ENCODE measurements at regions not wholly inside any gene's neighbourhood (a gene's known extent, or its start where the extent isn't known, plus 50 kb on each side); places are given as distances from the start of the nearest gene placed in this dataset.
A peak's percentile ranks its signal among the peaks of the same experiment; 100 is the strongest.
"Not testable (repeated sequence)": the region's sequence is repeated elsewhere in the genome, so short reads cannot be mapped to it uniquely, and the experiment has no call there.

DNA sequence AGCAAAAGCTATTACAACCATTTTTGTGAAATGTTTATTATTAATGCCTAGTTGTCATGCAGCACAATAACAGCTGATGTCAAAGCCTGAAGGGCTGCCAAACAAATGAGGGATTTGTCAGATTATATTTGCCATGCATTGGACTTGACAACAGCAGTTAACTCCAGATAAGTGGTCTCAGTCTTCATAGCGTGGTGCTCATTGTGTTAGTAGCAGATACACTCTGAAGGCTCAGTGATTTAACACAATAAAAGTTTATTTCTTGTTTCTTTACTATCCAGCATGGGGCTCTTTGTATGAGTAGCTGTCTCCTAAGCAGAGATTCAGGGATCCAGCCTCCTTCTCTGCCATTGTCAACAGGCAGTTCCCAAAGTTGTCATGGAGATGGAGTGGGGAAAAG is 76.0 kb upstream of the PTGFRN start:
- H3K4me3 ChIP-seq (ENCODE audit: low read depth, low read length) = no peak overlapping the region
- H2AFZ ChIP-seq (ENCODE audit: low read length, unreplicated experiment) = no peak overlapping the region
- no peaks in the 10 kb centered on the region for H3K79me2 ChIP-seq (ENCODE audit: control insufficient read depth, insufficient read depth, low read length, unreplicated experiment)
- H3K36me3 ChIP-seq (ENCODE audit: insufficient read depth, low read length) = no peaks in the 10 kb centered on the region
- H3K27ac ChIP-seq (ENCODE audit: low read depth, low read length) = no peak overlapping the region
- peaks cover 30% of the 10 kb centered on the region for H3K27me3 ChIP-seq (ENCODE audit: insufficient read depth, low read length)
- H3K4me1 ChIP-seq (ENCODE audit: control insufficient read depth, insufficient read depth, low read length, unreplicated experiment) = no peaks in the 10 kb centered on the region

- Histone ChIP-seq H3K4me1 (ENCODE audit: control insufficient read depth, insufficient read depth, low read length, unreplicated experiment) (no peaks in the 10 kb centered on the region), H3K4me3 (ENCODE audit: low read depth, low read length) (no peak overlapping the region), H3K27me3 (ENCODE audit: insufficient read depth, low read length) (peaks cover 30% of the 10 kb centered on the region), H3K36me3 (ENCODE audit: insufficient read depth, low read length) (no peaks in the 10 kb centered on the region), H3K79me2 (ENCODE audit: control insufficient read depth, insufficient read depth, low read length, unreplicated experiment) (no peaks in the 10 kb centered on the region), H3K27ac (ENCODE audit: low read depth, low read length) (no peak overlapping the region), H2AFZ (ENCODE audit: low read length, unreplicated experiment) (no peak overlapping the region)
Observed at GRCh38 chr1:116834595-116834994, 75.1 kb upstream of the PTGFRN start.

- H3K36me3 ChIP-seq (ENCODE audit: insufficient read depth, low read length) = no peaks in the 10 kb centered on the region
- H3K27ac ChIP-seq (ENCODE audit: low read depth, low read length) = no peak overlapping the region
- H3K4me1 ChIP-seq (ENCODE audit: control insufficient read depth, insufficient read depth, low read length, unreplicated experiment) = no peaks in the 10 kb centered on the region
- H3K4me3 ChIP-seq (ENCODE audit: low read depth, low read length) = no peak overlapping the region
- peaks cover 30% of the 10 kb centered on the region for H3K27me3 ChIP-seq (ENCODE audit: insufficient read depth, low read length)
- H3K79me2 ChIP-seq (ENCODE audit: control insufficient read depth, insufficient read depth, low read length, unreplicated experiment) = no peaks in the 10 kb centered on the region
- H2AFZ ChIP-seq (ENCODE audit: low read length, unreplicated experiment) = no peak overlapping the region
Observed at GRCh38 chr1:116835161-116835560, 74.6 kb upstream of the PTGFRN start.

GRCh38 chr1:116836099-116836498 is 73.6 kb upstream of the PTGFRN start:
- Histone ChIP-seq H3K79me2 (ENCODE audit: control insufficient read depth, insufficient read depth, low read length, unreplicated experiment) (no peaks in the 10 kb centered on the region), H3K4me3 (ENCODE audit: low read depth, low read length) (no peak overlapping the region), H3K4me1 (ENCODE audit: control insufficient read depth, insufficient read depth, low read length, unreplicated experiment) (no peaks in the 10 kb centered on the region)

GRCh38 chr1:116841569-116842344 is 68.0 kb upstream of the PTGFRN start:
- no peaks in the 10 kb centered on the region for H3K36me3 ChIP-seq (ENCODE audit: insufficient read depth, low read length)
- no peaks in the 10 kb centered on the region for H3K4me1 ChIP-seq (ENCODE audit: control insufficient read depth, insufficient read depth, low read length, unreplicated experiment)
- H3K27ac ChIP-seq (ENCODE audit: low read depth, low read length) = no peak overlapping the region
- H3K27me3 ChIP-seq (ENCODE audit: insufficient read depth, low read length) = no peaks in the 10 kb centered on the region
- H2AFZ ChIP-seq (ENCODE audit: low read length, unreplicated experiment) = no peak overlapping the region
- H3K4me3 ChIP-seq (ENCODE audit: low read depth, low read length) = no peak overlapping the region
- H3K79me2 ChIP-seq (ENCODE audit: control insufficient read depth, insufficient read depth, low read length, unreplicated experiment) = no peaks in the 10 kb centered on the region

More at GRCh38 chr1:116836099-116836498, 73.6 kb upstream of the PTGFRN start:
- Histone ChIP-seq H3K27me3 (ENCODE audit: insufficient read depth, low read length) (peaks cover 30% of the 10 kb centered on the region), H2AFZ (ENCODE audit: low read length, unreplicated experiment) (no peak overlapping the region), H3K27ac (ENCODE audit: low read depth, low read length) (no peak overlapping the region), H3K36me3 (ENCODE audit: insufficient read depth, low read length) (no peaks in the 10 kb centered on the region)

DNA sequence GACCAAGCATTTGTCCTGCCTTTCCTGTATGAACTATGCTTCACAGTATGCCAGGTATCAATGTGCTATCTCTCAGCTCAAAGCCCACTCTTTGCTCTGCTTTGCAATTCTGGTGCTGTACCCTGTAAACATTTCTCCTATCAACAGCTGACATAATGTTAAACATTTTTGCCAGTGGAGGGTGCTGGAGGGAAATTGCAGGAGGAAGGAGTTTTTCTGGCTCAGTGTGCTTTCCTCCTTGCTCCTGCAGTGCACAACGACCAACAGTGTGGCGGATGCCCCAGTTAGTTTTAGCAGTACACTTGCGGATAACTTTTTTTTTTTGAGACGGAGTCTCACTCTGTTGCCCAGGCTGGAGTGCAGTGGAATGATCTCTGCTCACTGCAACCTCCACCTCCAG is 67.1 kb upstream of the PTGFRN start:
- no peaks in the 10 kb centered on the region for H3K27me3 ChIP-seq (ENCODE audit: insufficient read depth, low read length)
- peaks cover 4% of the 10 kb centered on the region for H3K4me1 ChIP-seq (ENCODE audit: control insufficient read depth, insufficient read depth, low read length, unreplicated experiment)
- H3K4me3 ChIP-seq (ENCODE audit: low read depth, low read length) = no peak overlapping the region
- H2AFZ ChIP-seq (ENCODE audit: low read length, unreplicated experiment) = no peak overlapping the region
- no peak overlapping the region for H3K27ac ChIP-seq (ENCODE audit: low read depth, low read length)
- no peaks in the 10 kb centered on the region for H3K36me3 ChIP-seq (ENCODE audit: insufficient read depth, low read length)
- no peaks in the 10 kb centered on the region for H3K79me2 ChIP-seq (ENCODE audit: control insufficient read depth, insufficient read depth, low read length, unreplicated experiment)

DNA sequence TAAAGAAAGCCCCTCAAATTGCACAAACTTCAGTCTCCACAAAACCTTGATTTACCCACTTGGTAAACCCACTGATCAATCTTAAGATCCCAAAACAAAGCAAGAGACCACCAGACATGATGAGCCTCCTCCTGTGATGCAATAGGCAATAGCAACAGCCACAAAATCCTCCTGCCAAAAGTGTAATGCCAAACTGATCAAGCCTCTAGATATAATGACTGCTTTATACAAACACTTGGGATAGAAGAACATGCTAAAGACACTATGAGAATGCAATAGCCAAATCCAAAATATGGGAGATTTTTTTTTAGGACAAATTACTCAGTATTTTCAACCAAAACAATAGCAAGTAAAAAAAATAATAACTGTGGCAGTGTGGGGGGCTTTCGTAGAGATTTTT is 64.9 kb upstream of the PTGFRN start:
- no peak overlapping the region for H2AFZ ChIP-seq (ENCODE audit: low read length, unreplicated experiment)
- H3K4me1 ChIP-seq (ENCODE audit: control insufficient read depth, insufficient read depth, low read length, unreplicated experiment) = peaks cover 24% of the 10 kb centered on the region
- no peaks in the 10 kb centered on the region for H3K79me2 ChIP-seq (ENCODE audit: control insufficient read depth, insufficient read depth, low read length, unreplicated experiment)
- H3K36me3 ChIP-seq (ENCODE audit: insufficient read depth, low read length) = no peaks in the 10 kb centered on the region
- no peaks in the 10 kb centered on the region for H3K27me3 ChIP-seq (ENCODE audit: insufficient read depth, low read length)
- H3K4me3 ChIP-seq (ENCODE audit: low read depth, low read length) = no peak overlapping the region
- H3K27ac ChIP-seq (ENCODE audit: low read depth, low read length) = no peak overlapping the region

- H3K4me1 ChIP-seq (ENCODE audit: control insufficient read depth, insufficient read depth, low read length, unreplicated experiment) = peaks cover 31% of the 10 kb centered on the region
- peak overlapping the region; percentile 94 for H2AFZ ChIP-seq (ENCODE audit: low read length, unreplicated experiment)
- H3K79me2 ChIP-seq (ENCODE audit: control insufficient read depth, insufficient read depth, low read length, unreplicated experiment) = no peaks in the 10 kb centered on the region
- no peaks in the 10 kb centered on the region for H3K27me3 ChIP-seq (ENCODE audit: insufficient read depth, low read length)
- no peaks in the 10 kb centered on the region for H3K36me3 ChIP-seq (ENCODE audit: insufficient read depth, low read length)
- H3K27ac ChIP-seq (ENCODE audit: low read depth, low read length) = peak overlapping the region; percentile 40
- H3K4me3 ChIP-seq (ENCODE audit: low read depth, low read length) = peak overlapping the region; percentile 17; the same call in 1 of the 2 replicates
Observed at GRCh38 chr1:116847190-116847589, 62.5 kb upstream of the PTGFRN start.

GRCh38 chr1:116847688-116848531 is 61.8 kb upstream of the PTGFRN start:
- peak overlapping the region; percentile 94 for H2AFZ ChIP-seq (ENCODE audit: low read length, unreplicated experiment)
- no peaks in the 10 kb centered on the region for H3K79me2 ChIP-seq (ENCODE audit: control insufficient read depth, insufficient read depth, low read length, unreplicated experiment)
- H3K27ac ChIP-seq (ENCODE audit: low read depth, low read length) = peak overlapping the region; percentile 40
- H3K4me3 ChIP-seq (ENCODE audit: low read depth, low read length) = peak overlapping the region; percentile 17
- H3K36me3 ChIP-seq (ENCODE audit: insufficient read depth, low read length) = no peaks in the 10 kb centered on the region
- peaks cover 37% of the 10 kb centered on the region for H3K4me1 ChIP-seq (ENCODE audit: control insufficient read depth, insufficient read depth, low read length, unreplicated experiment)
- H3K27me3 ChIP-seq (ENCODE audit: insufficient read depth, low read length) = no peaks in the 10 kb centered on the region

GRCh38 chr1:116850436-116850835 is 59.3 kb upstream of the PTGFRN start:
- Histone ChIP-seq H2AFZ (ENCODE audit: low read length, unreplicated experiment) (no peak overlapping the region), H3K36me3 (ENCODE audit: insufficient read depth, low read length) (no peaks in the 10 kb centered on the region), H3K27ac (ENCODE audit: low read depth, low read length) (no peak overlapping the region), H3K27me3 (ENCODE audit: insufficient read depth, low read length) (no peaks in the 10 kb centered on the region), H3K79me2 (ENCODE audit: control insufficient read depth, insufficient read depth, low read length, unreplicated experiment) (no peaks in the 10 kb centered on the region), H3K4me1 (ENCODE audit: control insufficient read depth, insufficient read depth, low read length, unreplicated experiment) (peaks cover 60% of the 10 kb centered on the region), H3K4me3 (ENCODE audit: low read depth, low read length) (no peak overlapping the region)

DNA sequence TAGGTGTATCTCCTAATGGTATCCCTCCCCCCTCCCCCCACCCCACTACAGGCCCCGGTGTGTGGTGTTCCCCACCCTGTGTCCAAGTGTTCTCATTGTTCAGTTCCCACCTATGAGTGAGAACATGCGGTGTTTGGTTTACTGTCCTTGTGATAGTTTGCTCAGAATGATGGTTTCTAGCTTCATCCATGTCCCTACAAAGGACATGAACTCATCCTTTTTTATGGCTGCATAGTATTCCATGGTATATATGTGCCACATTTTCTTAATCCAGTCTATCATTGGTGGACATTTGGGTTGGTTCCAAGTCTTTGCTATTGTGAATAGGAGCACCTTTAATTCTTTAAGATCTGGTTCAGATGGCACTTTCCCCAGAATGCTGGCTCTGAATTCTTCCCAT is 58.5 kb upstream of the PTGFRN start:
- not testable (repeated sequence) for H3K79me2 ChIP-seq (ENCODE audit: control insufficient read depth, insufficient read depth, low read length, unreplicated experiment); H2AFZ ChIP-seq (ENCODE audit: low read length, unreplicated experiment); H3K27me3 ChIP-seq (ENCODE audit: insufficient read depth, low read length); H3K36me3 ChIP-seq (ENCODE audit: insufficient read depth, low read length); H3K4me3 ChIP-seq (ENCODE audit: low read depth, low read length); H3K27ac ChIP-seq (ENCODE audit: low read depth, low read length)
- H3K4me1 ChIP-seq (ENCODE audit: control insufficient read depth, insufficient read depth, low read length, unreplicated experiment) = peaks cover 68% of the 10 kb centered on the region
